H9 (cell line): ENCODE measurements at regions not wholly inside any gene's neighbourhood (a gene's known extent, or its start where the extent isn't known, plus 50 kb on each side); places are given as distances from the start of the nearest gene placed in this dataset.
A peak's percentile ranks its signal among the peaks of the same experiment; 100 is the strongest.

Experiments
- DNase-seq: peaks from one replicate; pipeline ENCODE4 v3.0.0-alpha.2; 2017
- H2AFZ ChIP-seq: one replicate; pipeline ENCODE4 v1.6.1; 2013; ENCODE audit warnings: mild to moderate bottlenecking, low read length, control low read depth, moderate library complexity
- H2AK5ac ChIP-seq: 2 replicates; pipeline ENCODE4 v1.6.1; 2013; ENCODE audit warnings: low read length, control low read depth, mixed read lengths; ENCODE audit not compliant: insufficient read length
- H2BK120ac ChIP-seq: one replicate; pipeline ENCODE4 v1.6.1; 2013; ENCODE audit warnings: low read depth, mild to moderate bottlenecking, low read length, control low read depth, inconsistent platforms; ENCODE audit not compliant: poor library complexity, severe bottlenecking
- H2BK12ac ChIP-seq: 2 replicates; pipeline ENCODE4 v1.6.1; 2013; ENCODE audit warnings: low read length, control low read depth, mixed read lengths, low read depth; ENCODE audit not compliant: insufficient read length
- H2BK15ac ChIP-seq: 2 replicates; pipeline ENCODE4 v1.6.1; 2013; ENCODE audit warnings: low read depth, low read length, control low read depth
- H2BK20ac ChIP-seq: one replicate; pipeline ENCODE4 v1.6.1; 2013; ENCODE audit warnings: low read depth, mild to moderate bottlenecking, low read length, control low read depth, inconsistent platforms; ENCODE audit not compliant: poor library complexity, severe bottlenecking
- H2BK5ac ChIP-seq: 2 replicates; pipeline ENCODE4 v1.6.1; 2013; ENCODE audit warnings: low read length, control low read depth, mixed read lengths; ENCODE audit not compliant: insufficient read length
- H3K14ac ChIP-seq: 2 replicates; pipeline ENCODE4 v1.6.1; 2013; ENCODE audit warnings: low read length, control low read depth; ENCODE audit not compliant: insufficient read depth
- H3K18ac ChIP-seq: 2 replicates; pipeline ENCODE4 v1.6.1; 2013; ENCODE audit warnings: low read depth, mild to moderate bottlenecking, mixed read lengths, low read length, control low read depth; ENCODE audit not compliant: insufficient read length
- H3K23ac ChIP-seq: 2 replicates; pipeline ENCODE4 v1.6.1; 2013; ENCODE audit warnings: low read length, control low read depth, mixed read lengths, low read depth; ENCODE audit not compliant: insufficient read length
- H3K23me2 ChIP-seq: 2 replicates; pipeline ENCODE4 v1.6.1; 2013; ENCODE audit warnings: low read depth, mild to moderate bottlenecking, mixed read lengths, low read length, control low read depth; ENCODE audit not compliant: insufficient read length, poor library complexity, severe bottlenecking
- H3K27ac ChIP-seq: 2 replicates; pipeline ENCODE4 v1.5.1; 2013; ENCODE audit warnings: low read length, control low read depth, mixed read lengths, low read depth; ENCODE audit not compliant: insufficient read length
- H3K27me3 ChIP-seq: 2 replicates; pipeline ENCODE4 v1.6.1; 2013; ENCODE audit warnings: low read length, control low read depth, inconsistent platforms; ENCODE audit not compliant: insufficient read depth
- H3K4ac ChIP-seq: 2 replicates; pipeline ENCODE4 v1.6.1; 2013; ENCODE audit warnings: low read depth, mild to moderate bottlenecking, control low read depth, inconsistent platforms, low read length, moderate library complexity
- H3K4me1 ChIP-seq: 2 replicates; pipeline ENCODE4 v1.6.1; 2013; ENCODE audit warnings: low read length, control low read depth, inconsistent platforms; ENCODE audit not compliant: insufficient read depth
- H3K4me2 ChIP-seq: 2 replicates; pipeline ENCODE4 v1.6.1; 2013; ENCODE audit warnings: low read length, control low read depth, mixed read lengths; ENCODE audit not compliant: insufficient read length, insufficient read depth
- H3K56ac ChIP-seq: 2 replicates; pipeline ENCODE4 v1.6.1; 2013; ENCODE audit warnings: low read depth, mild to moderate bottlenecking, mixed read lengths, low read length, control low read depth; ENCODE audit not compliant: insufficient read length
- H3K79me1 ChIP-seq: 2 replicates; pipeline ENCODE4 v1.6.1; 2013; ENCODE audit warnings: low read depth, mild to moderate bottlenecking, moderate library complexity, low read length, control low read depth, inconsistent platforms; ENCODE audit not compliant: insufficient read depth, poor library complexity, severe bottlenecking
- H3K79me2 ChIP-seq: 2 replicates; pipeline ENCODE4 v1.6.1; 2013; ENCODE audit warnings: low read length, control low read depth, inconsistent platforms; ENCODE audit not compliant: insufficient read depth
- H3K9ac ChIP-seq: 2 replicates; pipeline ENCODE4 v1.6.1; 2013; ENCODE audit warnings: low read length, control low read depth, mixed read lengths; ENCODE audit not compliant: insufficient read length; ENCODE audit errors: extremely low read depth
- H3K9me3 ChIP-seq: one replicate; pipeline ENCODE4 v1.6.1; 2013; ENCODE audit warnings: low read depth, low read length, inconsistent platforms; ENCODE audit not compliant: control insufficient read depth
- H3T11ph ChIP-seq: one replicate; pipeline ENCODE4 v1.6.1; 2013; ENCODE audit warnings: mild to moderate bottlenecking, low read length, control low read depth, inconsistent platforms
- H4K20me1 ChIP-seq: one replicate; pipeline ENCODE4 v1.6.1; 2013; ENCODE audit not compliant: control insufficient read depth, insufficient read length, insufficient read depth
- H4K5ac ChIP-seq: 2 replicates; pipeline ENCODE4 v1.6.1; 2013; ENCODE audit warnings: low read depth, mild to moderate bottlenecking, mixed read lengths, low read length, control low read depth; ENCODE audit not compliant: insufficient read length
- H4K8ac ChIP-seq: replicated peaks from 2 replicates; pipeline ENCODE4 v1.6.1; 2013; ENCODE audit warnings: low read length, control low read depth, mixed read lengths, low read depth; ENCODE audit not compliant: insufficient read length
- H4K91ac ChIP-seq: 2 replicates; pipeline ENCODE4 v1.6.1; 2013; ENCODE audit warnings: low read depth, mild to moderate bottlenecking, moderate library complexity, mixed read lengths, low read length, control low read depth; ENCODE audit not compliant: insufficient read length
- H3K27ac Mint-ChIP-seq, 3 experiments: 2 replicates in 2 of 3; 3 replicates in 1 of 3; pipeline ENCODE4 v1.8.0; 2020 to 2021; ENCODE audit warnings: mixed read lengths in 3 of 3, mild to moderate bottlenecking in 1 of 3, moderate library complexity in 1 of 3
- H3K27me3 Mint-ChIP-seq: 2 replicates; pipeline ENCODE4 v1.8.0; 2021; ENCODE audit warnings: low read depth, mild to moderate bottlenecking, moderate library complexity, mixed read lengths
- H3K36me3 Mint-ChIP-seq, 3 experiments: 2 replicates in 2 of 3; 3 replicates in 1 of 3; pipeline ENCODE4 v1.8.0; 2020 to 2021; ENCODE audit warnings: low read depth in 3 of 3, mixed read lengths in 3 of 3; ENCODE audit not compliant: insufficient read depth in 1 of 3
- H3K4me1 Mint-ChIP-seq, 2 experiments: 2 replicates each; pipeline ENCODE4 v1.8.0; 2020; ENCODE audit warnings: mixed read lengths in 2 of 2
- H3K4me3 Mint-ChIP-seq, 2 experiments: 2 replicates in 1 of 2; 3 replicates in 1 of 2; pipeline ENCODE4 v1.8.0; 2020 to 2021; ENCODE audit warnings: mild to moderate bottlenecking in 2 of 2, mixed read lengths in 2 of 2, moderate library complexity in 1 of 2
- H3K9me3 Mint-ChIP-seq, 2 experiments: 2 replicates in 1 of 2; 3 replicates in 1 of 2; pipeline ENCODE4 v1.8.0; 2020; ENCODE audit warnings: mild to moderate bottlenecking in 2 of 2, mixed read lengths in 2 of 2, moderate library complexity in 1 of 2
- CTCF ChIP-seq: fragments of 200-600 bp; sonication (generic); conservative IDR thresholded peaks from 3 replicates; pipeline ENCODE4 v1.8.0; 2021; ENCODE audit warnings: antibody characterized with exemption, mild to moderate bottlenecking
- WGBS: extraction: QIAGEN DNeasy Blood & Tissue Kit; methylation state at CpG from one replicate; pipeline ENCODE4 v1.1.7; 2013; ENCODE audit warnings: missing lambda C conversion rate, low lambda C conversion rate, mixed read lengths; ENCODE audit not compliant: insufficient read length; ENCODE audit errors: extremely low coverage; 5-methylcytosine and 5-hydroxymethylcytosine counted together

GRCh38 chr2:64250063-64250462, 105.8 kb upstream of the PELI1 start:
- no peak overlapping the region for H4K91ac ChIP-seq
- H3K23me2 ChIP-seq, result peaks cover 6% of the 10 kb centered on the region
- H3K4me1 Mint-ChIP-seq, result peaks cover 68% of the 10 kb centered on the region in 2 experiments
- no peak overlapping the region for H3K14ac ChIP-seq
- no peak overlapping the region for H2BK15ac ChIP-seq
- H2BK12ac ChIP-seq, result no peak overlapping the region
- no peaks in the 10 kb centered on the region; the same call in 1 of the 2 replicates for H3K27me3 Mint-ChIP-seq
- DNase-seq, result no peak
- no peak overlapping the region for H4K5ac ChIP-seq
- peaks cover 17% of the 10 kb centered on the region for H3K4me1 ChIP-seq
- H3K9me3 ChIP-seq, result no peaks in the 10 kb centered on the region
- no peaks in the 10 kb centered on the region for H4K20me1 ChIP-seq
- WGBS, result no CpG with 5 or more reads among the region's 2 CpGs
- peaks cover 11% of the 10 kb centered on the region; the same call in 1 of the 2 replicates for H3K79me2 ChIP-seq
- no peak overlapping the region for H2BK20ac ChIP-seq
- no peak overlapping the region for H3K27ac ChIP-seq
- H3T11ph ChIP-seq, result no peak overlapping the region
- no peak overlapping the region for H3K4ac ChIP-seq
- H3K27me3 ChIP-seq, result no peaks in the 10 kb centered on the region
- H3K36me3 Mint-ChIP-seq, result peaks cover 10 to 32% (median 22%) of the 10 kb centered on the region in 3 experiments
- H3K18ac ChIP-seq, result no peak overlapping the region
- no peak overlapping the region for H3K56ac ChIP-seq
- no peak overlapping the region for H2BK120ac ChIP-seq
- no peaks in the 10 kb centered on the region for H3K9me3 Mint-ChIP-seq
- no peak overlapping the region for H2AK5ac ChIP-seq
- no peak overlapping the region for H4K8ac ChIP-seq
- peaks cover 2% of the 10 kb centered on the region for H3K79me1 ChIP-seq
- no peak overlapping the region for H2BK5ac ChIP-seq
- TF ChIP-seq CTCF, result no peak
- no peak overlapping the region for H3K9ac ChIP-seq
- peak overlapping the region in 1 of 2 experiments; percentile 21; a peak in 2 of 5 replicates for H3K4me3 Mint-ChIP-seq
- H3K23ac ChIP-seq, result no peak overlapping the region
- H3K27ac Mint-ChIP-seq, result peak overlapping the region; percentile 25 to 98 (median 59); a peak in 6 of 7 replicates
- H3K4me2 ChIP-seq, result peak overlapping the region; percentile 61
- H2AFZ ChIP-seq, result no peak overlapping the region
